Muscle of leg (tissue), 3 donors: ENCODE measurements at regions not wholly inside any gene's neighbourhood (a gene's known extent, or its start where the extent isn't known, plus 50 kb on each side); places are given as distances from the start of the nearest gene placed in this dataset.

Experiments used
- DNase-seq: peaks from one replicate; pipeline ENCODE4 v3.0.0; 2013
- H3K27ac ChIP-seq: one replicate; pipeline ENCODE4 v1.5.1; 2013; ENCODE audit warnings: mild to moderate bottlenecking, low read length, control low read depth
- H3K27me3 ChIP-seq: one replicate; pipeline ENCODE4 v1.6.1; 2013; ENCODE audit warnings: low read length; ENCODE audit not compliant: control insufficient read depth, insufficient read depth
- H3K36me3 ChIP-seq: one replicate; pipeline ENCODE4 v1.6.1; 2013; ENCODE audit warnings: low read length; ENCODE audit not compliant: control insufficient read depth, insufficient read depth
- H3K4me1 ChIP-seq: one replicate; pipeline ENCODE4 v1.6.1; 2013; ENCODE audit warnings: low read length; ENCODE audit not compliant: control insufficient read depth, insufficient read depth
- H3K4me3 ChIP-seq: one replicate; pipeline ENCODE4 v1.5.1; 2013; ENCODE audit warnings: low read length, control low read depth
- H3K9me3 ChIP-seq: replicated peaks from 2 replicates; pipeline ENCODE4 v1.6.1; 2013; ENCODE audit warnings: low read depth, low read length; ENCODE audit not compliant: control insufficient read depth
- WGBS: methylation state at CpG from one replicate; pipeline ENCODE4 v1.1.5; 2013; ENCODE audit warnings: missing lambda C conversion rate; ENCODE audit not compliant: insufficient coverage; 5-methylcytosine and 5-hydroxymethylcytosine counted together

DNA sequence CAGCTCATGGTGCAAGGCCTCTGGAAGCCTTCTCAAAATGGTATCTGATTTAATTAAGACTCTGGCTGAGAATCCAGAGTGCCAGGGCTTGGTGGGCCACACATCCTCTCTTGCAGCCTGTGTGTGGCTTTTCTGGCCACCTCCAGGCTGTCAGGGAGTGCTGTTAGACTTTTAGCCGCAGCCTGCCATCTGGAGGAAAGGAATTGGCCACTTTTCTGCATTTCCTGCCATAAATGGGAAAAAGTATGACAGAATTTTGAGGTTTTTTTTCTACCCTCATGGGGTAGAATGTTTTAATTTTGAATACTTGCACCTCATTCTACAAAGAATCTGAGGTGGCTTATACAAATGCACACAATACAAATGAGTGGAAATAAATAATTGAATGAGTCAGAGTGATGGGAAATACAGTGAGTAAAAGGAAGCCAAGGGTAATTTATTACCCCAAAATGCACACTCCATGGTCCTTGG lies 218.4 kb downstream of the ADAMTS15 start:
- WGBS: no CpG with 5 or more reads among the region's 1 CpG
- H3K27me3 ChIP-seq: no peaks in the 10 kb centered on the region
- peak; percentile 40 for DNase-seq
- H3K4me3 ChIP-seq: no peak overlapping the region
- no peak overlapping the region for H3K27ac ChIP-seq
- peaks cover 7% of the 10 kb centered on the region for H3K4me1 ChIP-seq
- no peaks in the 10 kb centered on the region for H3K36me3 ChIP-seq
- no peaks in the 10 kb centered on the region for H3K9me3 ChIP-seq

DNA sequence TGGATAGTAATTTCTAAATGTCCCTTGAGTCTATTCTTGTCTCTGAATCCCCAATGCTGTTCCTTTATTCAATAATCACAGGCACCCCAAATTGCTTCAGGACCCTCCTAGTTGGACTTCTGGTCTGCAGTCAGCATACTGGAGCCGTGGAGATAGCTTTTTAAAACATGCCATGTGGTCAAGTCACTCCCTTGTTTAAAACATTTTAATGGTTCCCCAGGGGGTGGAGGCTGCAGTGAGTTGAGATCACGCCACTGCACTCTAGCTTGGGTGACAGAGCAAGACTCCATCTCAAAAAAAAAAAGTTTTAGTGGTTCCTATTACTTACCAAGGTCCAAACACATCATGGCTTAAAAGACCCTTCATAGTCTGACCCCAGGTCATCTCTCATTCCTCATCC lies 220.3 kb downstream of the ADAMTS15 start:
- WGBS: no CpG with 5 or more reads among the region's 2 CpGs

DNA sequence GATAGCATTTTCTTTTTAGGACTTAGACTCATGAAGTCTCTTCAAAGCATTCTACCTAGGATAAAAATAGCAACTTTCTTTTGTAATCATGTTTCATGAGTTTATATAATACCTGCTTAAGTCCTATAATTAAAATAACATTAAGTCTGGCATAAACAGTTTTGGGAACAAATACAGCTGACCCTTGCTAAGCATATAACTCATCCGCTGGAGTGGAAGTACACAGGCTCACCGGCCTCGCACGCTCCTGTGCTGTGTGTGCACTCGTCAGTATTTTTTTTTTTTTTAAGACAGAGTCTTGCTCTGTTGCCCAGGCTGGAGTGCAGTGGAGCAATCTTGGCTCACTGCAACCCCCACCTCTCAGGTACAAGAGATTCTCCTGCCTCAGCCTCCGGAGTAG lies 221.8 kb downstream of the ADAMTS15 start:
- no peaks in the 10 kb centered on the region for H3K36me3 ChIP-seq
- no peaks in the 10 kb centered on the region for H3K9me3 ChIP-seq
- no peak for DNase-seq
- no peaks in the 10 kb centered on the region for H3K27me3 ChIP-seq
- H3K27ac ChIP-seq: no peak overlapping the region
- WGBS: 95% methylated on average over 5 of the region's 6 CpGs
- H3K4me1 ChIP-seq: peaks cover 37% of the 10 kb centered on the region
- no peak overlapping the region for H3K4me3 ChIP-seq

More for the DNA sequence above, 220.3 kb downstream of the ADAMTS15 start:
- Histone ChIP-seq H3K4me1 (peaks cover 26% of the 10 kb centered on the region), H3K9me3 (no peaks in the 10 kb centered on the region), H3K4me3 (no peak overlapping the region), H3K27me3 (no peaks in the 10 kb centered on the region), H3K27ac (no peak overlapping the region), H3K36me3 (no peaks in the 10 kb centered on the region)
- no peak for DNase-seq

DNA sequence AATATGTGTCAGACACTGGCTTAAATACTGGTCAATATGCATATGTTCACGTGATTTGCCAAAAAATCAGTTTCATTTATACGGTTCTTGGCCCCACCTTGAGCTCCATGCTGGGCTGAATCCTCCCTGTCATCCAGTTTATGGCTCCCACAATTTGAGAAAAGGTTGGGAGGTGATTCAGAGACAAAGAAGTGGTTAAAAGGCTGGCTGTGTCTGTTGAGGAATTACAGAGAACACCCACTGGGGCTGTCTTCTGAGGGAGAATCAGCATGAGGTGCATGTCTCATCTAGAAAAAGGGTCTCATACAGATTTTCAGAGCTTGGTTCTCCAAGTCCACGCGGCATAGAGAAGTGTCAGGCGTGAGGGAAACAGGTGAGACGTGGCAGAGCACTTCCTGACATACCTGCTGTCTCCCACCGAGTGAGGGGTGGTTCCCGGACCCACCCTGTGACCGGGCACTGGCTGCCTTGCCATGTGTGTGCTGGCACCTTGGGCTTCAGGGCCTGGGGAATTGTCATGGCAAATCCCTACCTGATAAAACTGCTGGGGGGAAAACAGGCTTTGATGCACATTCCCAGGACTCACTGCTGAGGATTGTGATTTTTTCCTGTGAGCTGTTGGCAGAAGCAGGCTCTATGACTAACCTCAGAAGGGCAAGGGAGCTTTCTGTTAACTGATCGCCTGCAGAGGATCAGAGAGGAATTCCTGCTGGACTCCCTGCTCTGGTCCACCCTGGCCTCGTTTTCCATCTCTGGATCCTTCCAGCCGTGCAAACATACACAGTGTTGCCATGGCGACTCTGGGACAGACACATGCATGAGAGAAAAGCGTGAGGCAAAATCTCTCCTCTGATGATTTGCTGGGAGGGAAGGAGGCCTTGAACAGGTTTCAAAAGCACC lies 223.6 kb downstream of the ADAMTS15 start:
- Histone ChIP-seq H3K4me1 (peaks cover 52% of the 10 kb centered on the region), H3K36me3 (no peaks in the 10 kb centered on the region), H3K4me3 (no peak overlapping the region), H3K27me3 (peaks cover 2% of the 10 kb centered on the region), H3K9me3 (no peaks in the 10 kb centered on the region), H3K27ac (peak overlapping the region; percentile 74)
- 54% methylated on average over 9 of the region's 14 CpGs for WGBS
- DNase-seq: peak; percentile 98

DNA sequence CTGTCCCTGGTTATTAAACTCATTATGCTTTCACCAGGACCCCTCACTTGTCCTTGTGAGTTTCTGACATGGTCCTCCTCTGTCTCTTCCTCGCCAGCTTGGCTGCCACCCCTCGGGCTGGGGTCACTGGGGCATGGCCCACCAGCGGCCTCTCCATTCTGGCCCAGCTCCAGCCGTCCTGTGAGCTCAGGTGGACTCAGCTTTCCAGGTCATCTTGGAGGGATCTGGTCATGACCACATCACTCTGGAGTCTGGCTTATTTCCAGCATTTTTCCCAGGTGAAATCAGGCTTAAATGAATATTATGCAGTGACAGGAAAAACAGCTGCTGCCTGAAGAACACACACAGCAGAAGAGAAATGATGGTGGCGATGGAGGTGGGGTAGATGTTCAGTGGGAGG lies 224.5 kb downstream of the ADAMTS15 start:
- Histone ChIP-seq H3K27ac (peak overlapping the region; percentile 74), H3K4me1 (peaks cover 58% of the 10 kb centered on the region), H3K36me3 (no peaks in the 10 kb centered on the region), H3K4me3 (no peak overlapping the region), H3K27me3 (peaks cover 2% of the 10 kb centered on the region), H3K9me3 (peaks cover 2% of the 10 kb centered on the region)
- WGBS: 46% methylated on average over 5 of the region's 5 CpGs
- peak; percentile 75 for DNase-seq

DNA sequence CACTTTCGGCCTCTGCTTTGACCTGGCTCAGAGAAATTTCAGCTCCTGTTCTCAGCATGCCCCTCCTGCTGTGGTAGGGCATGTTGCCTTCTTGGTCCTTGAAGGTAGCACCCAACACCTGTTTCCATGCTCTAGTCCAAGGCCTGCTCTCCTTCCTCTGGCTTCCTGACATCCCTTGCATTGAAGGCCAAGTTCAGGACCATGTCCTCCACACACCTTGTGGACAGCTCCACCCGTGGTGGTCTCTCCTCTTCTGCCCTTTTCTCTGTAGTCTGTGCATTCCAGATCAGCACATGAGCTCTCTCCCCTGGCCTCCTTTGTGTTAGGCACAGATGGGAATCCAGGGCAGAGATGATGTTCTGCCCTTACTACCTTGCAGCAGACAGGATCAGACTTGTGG lies 225.3 kb downstream of the ADAMTS15 start:
- DNase-seq: peak; percentile 55
- WGBS: 50% methylated on average over 2 of the region's 2 CpGs
- Histone ChIP-seq H3K27ac (no peak overlapping the region), H3K4me3 (no peak overlapping the region), H3K36me3 (no peaks in the 10 kb centered on the region), H3K4me1 (peaks cover 59% of the 10 kb centered on the region), H3K27me3 (peaks cover 2% of the 10 kb centered on the region), H3K9me3 (peaks cover 10% of the 10 kb centered on the region)

DNA sequence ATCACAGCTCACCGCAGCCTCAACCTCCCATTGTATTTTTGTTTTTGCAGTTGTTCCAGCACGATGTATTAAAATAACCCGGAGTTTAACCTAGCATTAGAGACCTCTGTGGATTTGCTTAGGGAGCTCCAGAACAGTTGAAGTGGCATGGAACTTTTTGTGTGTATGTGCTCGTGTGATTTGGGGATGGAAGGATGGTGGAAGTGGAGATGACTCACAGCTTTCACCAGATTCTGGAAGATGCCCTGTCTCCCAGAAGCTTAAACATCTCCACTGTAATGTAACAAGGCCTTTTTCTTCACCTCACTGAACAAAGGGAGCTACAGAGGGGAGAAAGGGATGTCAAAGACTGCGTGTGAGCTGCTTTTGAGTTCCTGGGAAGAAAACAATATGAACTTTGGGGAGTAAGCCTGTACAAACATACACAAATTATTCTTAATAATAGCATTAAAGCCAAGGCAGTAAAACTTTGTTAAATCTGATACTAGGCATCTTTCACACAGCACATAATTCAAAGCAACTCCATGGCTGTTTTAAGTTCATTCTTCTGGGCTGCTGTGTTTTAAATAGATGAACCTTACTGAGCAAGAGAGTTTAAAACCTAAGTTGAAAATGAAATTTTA lies 226.4 kb downstream of the ADAMTS15 start:
- no peaks in the 10 kb centered on the region for H3K36me3 ChIP-seq
- no CpG with 5 or more reads among the region's 5 CpGs for WGBS
- no peak overlapping the region for H3K4me3 ChIP-seq
- no peak for DNase-seq
- peaks cover 21% of the 10 kb centered on the region for H3K9me3 ChIP-seq
- peaks cover 59% of the 10 kb centered on the region for H3K4me1 ChIP-seq
- peak overlapping the region; percentile 91 for H3K27ac ChIP-seq
- peaks cover 2% of the 10 kb centered on the region for H3K27me3 ChIP-seq

DNA sequence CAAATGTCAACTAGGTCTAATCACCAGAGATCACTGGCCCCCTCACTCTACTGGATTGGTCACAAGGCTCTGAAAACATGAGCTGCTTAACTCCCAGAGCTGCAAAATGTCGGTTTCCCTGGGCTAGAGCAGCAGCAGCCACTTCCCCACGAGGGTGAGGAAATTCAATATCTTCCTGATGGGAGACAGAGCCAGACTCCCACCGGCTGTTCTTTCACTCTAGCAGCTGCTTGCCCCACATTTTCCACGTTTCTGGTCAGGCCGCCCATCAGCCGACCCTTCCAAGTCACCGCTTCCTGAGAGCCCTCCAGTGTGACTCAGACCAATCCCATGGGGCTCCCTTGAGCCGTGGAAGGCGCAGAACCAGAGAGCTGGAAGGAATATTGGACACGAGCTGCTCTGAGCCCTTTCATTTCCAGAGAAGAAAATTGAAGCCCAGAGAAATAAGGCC lies 227.0 kb downstream of the ADAMTS15 start:
- Histone ChIP-seq H3K27ac (peak overlapping the region; percentile 91), H3K9me3 (peaks cover 21% of the 10 kb centered on the region), H3K4me1 (peaks cover 59% of the 10 kb centered on the region), H3K4me3 (no peak overlapping the region), H3K27me3 (peaks cover 2% of the 10 kb centered on the region), H3K36me3 (no peaks in the 10 kb centered on the region)
- peak; percentile 92 for DNase-seq
- WGBS: 7% methylated on average over 10 of the region's 10 CpGs

DNA sequence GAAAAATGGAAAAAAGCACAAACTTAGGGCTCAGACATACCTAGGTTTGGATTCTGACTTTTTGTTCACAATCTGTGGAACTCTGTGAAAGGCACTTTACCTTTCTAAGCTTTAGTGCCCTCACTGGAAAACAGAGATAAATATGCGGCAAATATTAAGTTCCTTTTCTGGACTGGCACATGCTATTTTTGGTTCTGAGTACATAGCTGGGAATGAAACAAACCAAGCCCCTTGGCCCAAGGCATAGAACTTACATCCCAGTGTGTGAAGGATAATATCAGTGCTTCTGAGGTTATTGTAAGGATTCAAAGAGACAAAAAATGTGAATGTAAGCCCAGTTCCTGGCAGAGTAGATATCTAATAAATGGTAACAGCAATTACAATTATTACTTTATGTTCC lies 227.5 kb downstream of the ADAMTS15 start:
- peaks cover 21% of the 10 kb centered on the region for H3K9me3 ChIP-seq
- H3K4me1 ChIP-seq: peaks cover 59% of the 10 kb centered on the region
- no CpG with 5 or more reads among the region's 1 CpG for WGBS
- peak; percentile 63 for DNase-seq
- H3K4me3 ChIP-seq: no peak overlapping the region
- H3K27ac ChIP-seq: peak overlapping the region; percentile 91
- no peaks in the 10 kb centered on the region for H3K36me3 ChIP-seq
- H3K27me3 ChIP-seq: peaks cover 2% of the 10 kb centered on the region

DNA sequence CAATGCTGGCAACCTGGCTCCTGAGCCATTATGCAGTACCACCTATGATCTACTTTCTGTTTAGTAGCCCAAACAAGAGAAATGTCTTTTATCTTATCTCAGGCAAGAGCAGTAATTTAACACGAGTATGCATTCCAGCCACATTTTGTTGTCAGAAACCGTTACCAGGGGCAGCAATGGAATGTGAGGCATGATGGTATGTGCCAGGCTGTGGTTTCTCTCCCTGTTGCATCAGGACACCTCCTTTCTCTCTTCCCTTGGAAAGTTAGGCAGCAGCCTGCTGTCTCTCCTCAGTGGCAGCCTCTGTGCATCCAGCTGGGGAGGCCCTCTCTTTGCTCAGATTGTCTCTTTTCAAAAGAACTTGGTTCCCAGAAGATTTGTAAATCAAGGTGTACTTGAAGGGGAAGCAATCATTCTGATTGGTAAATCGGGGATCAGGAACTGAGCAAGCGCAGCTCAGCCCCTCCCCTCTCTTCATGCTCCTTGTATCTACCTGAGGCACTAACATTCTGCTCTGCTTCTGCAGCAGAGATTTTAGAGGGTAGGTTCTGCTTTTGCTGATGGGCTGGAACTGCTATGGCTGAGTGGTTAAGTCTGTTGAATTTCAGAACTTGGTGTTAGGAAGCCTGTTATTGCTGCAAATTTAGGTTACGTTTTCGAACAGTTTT lies 229.2 kb downstream of the ADAMTS15 start:
- H3K36me3 ChIP-seq: no peaks in the 10 kb centered on the region
- peak overlapping the region; percentile 26 for H3K27ac ChIP-seq
- no peak overlapping the region for H3K4me3 ChIP-seq
- H3K9me3 ChIP-seq: peaks cover 23% of the 10 kb centered on the region
- H3K27me3 ChIP-seq: peaks cover 2% of the 10 kb centered on the region
- peaks cover 47% of the 10 kb centered on the region for H3K4me1 ChIP-seq
- no CpG with 5 or more reads among the region's 6 CpGs for WGBS
- DNase-seq: peak; percentile 43
